Fibroblast of lung (primary cell): ENCODE measurements at regions not wholly inside any gene's neighbourhood (a gene's known extent, or its start where the extent isn't known, plus 50 kb on each side); places are given as distances from the start of the nearest gene placed in this dataset.
A peak's percentile ranks its signal among the peaks of the same experiment; 100 is the strongest.

Source experiments
- DNase-seq, 2 donors: peaks; one replicate each; pipeline versions ENCODE4 v3.0.0 to v3.0.0-alpha.2; 2010; ENCODE audit warnings: low read depth in 2 of 2
- H2AFZ ChIP-seq: 2 replicates; pipeline ENCODE4 v1.5.1; 2012; ENCODE audit warnings: low read length, control low read depth, inconsistent platforms
- H3K27ac ChIP-seq: 2 replicates; pipeline ENCODE4 v1.5.1; 2011; ENCODE audit warnings: low read length, control low read depth; ENCODE audit not compliant: insufficient read depth
- H3K27me3 ChIP-seq: 2 replicates; pipeline ENCODE4 v1.5.1; 2011; ENCODE audit warnings: mild to moderate bottlenecking, low read length; ENCODE audit not compliant: control insufficient read depth, insufficient read depth
- H3K36me3 ChIP-seq: 2 replicates; pipeline ENCODE4 v1.5.1; 2011; ENCODE audit warnings: low read length; ENCODE audit not compliant: control insufficient read depth, insufficient read depth
- H3K4me1 ChIP-seq: 2 replicates; pipeline ENCODE4 v1.5.1; 2011; ENCODE audit warnings: low read length; ENCODE audit not compliant: control insufficient read depth, insufficient read depth; ENCODE audit errors: extremely low read depth
- H3K4me2 ChIP-seq: 2 replicates; pipeline ENCODE4 v1.5.1; 2011; ENCODE audit warnings: low read length, control low read depth; ENCODE audit not compliant: insufficient read depth; ENCODE audit errors: extremely low read depth
- H3K4me3 ChIP-seq, 4 experiments: fragments of 200-600 bp in 1 of 4; sonication (generic) in 1 of 4; replicated peaks in 1 of 4; 2 replicates each; pipeline ENCODE4 v1.5.1; 2011 to 2016; ENCODE audit warnings: low read length in 4 of 4, low read depth in 3 of 4, mild to moderate bottlenecking in 3 of 4, control low read depth in 2 of 4, inconsistent platforms in 1 of 4, mixed read lengths in 1 of 4; ENCODE audit not compliant: insufficient read depth in 1 of 4; ENCODE audit errors: control extremely low read depth in 1 of 4
- H3K79me2 ChIP-seq: 2 replicates; pipeline ENCODE4 v1.5.1; 2012; ENCODE audit warnings: mild to moderate bottlenecking, low read length, inconsistent platforms; ENCODE audit not compliant: control insufficient read depth, insufficient read depth
- H3K9ac ChIP-seq: 2 replicates; pipeline ENCODE4 v1.5.1; 2011; ENCODE audit warnings: mild to moderate bottlenecking, low read length, control low read depth; ENCODE audit not compliant: insufficient read depth
- H3K9me3 ChIP-seq: 2 replicates; pipeline ENCODE4 v1.5.1; 2012; ENCODE audit warnings: low read depth, low read length; ENCODE audit not compliant: control insufficient read depth, insufficient read depth
- H4K20me1 ChIP-seq: 2 replicates; pipeline ENCODE4 v1.5.1; 2011; ENCODE audit warnings: low read length; ENCODE audit not compliant: control insufficient read depth, insufficient read depth; ENCODE audit errors: extremely low read depth
- CTCF ChIP-seq, 2 donors: IDR thresholded peaks in 1 of 2; conservative IDR thresholded peaks in 1 of 2; 1 replicate in 1 of 2; 2 replicates in 1 of 2; pipeline ENCODE4 v1.5.1; 2011 to 2012; ENCODE audit warnings: low read length in 2 of 2, control low read depth in 1 of 2, inconsistent platforms in 1 of 2, low read depth in 1 of 2, mild to moderate bottlenecking in 1 of 2
- EZH2 ChIP-seq: IDR thresholded peaks from 2 replicates; pipeline ENCODE4 v1.5.1; 2012; ENCODE audit warnings: low read length, control low read depth, mild to moderate bottlenecking; ENCODE audit errors: missing control alignments

- no peak overlapping the region for H2AFZ ChIP-seq
- H3K4me3 ChIP-seq: no peak overlapping the region
- no peaks in the 10 kb centered on the region for H3K36me3 ChIP-seq
- DNase-seq: peak; percentile 21 to 93
- no peak overlapping the region for H3K4me2 ChIP-seq
- no peaks in the 10 kb centered on the region for H3K9me3 ChIP-seq
- no peaks in the 10 kb centered on the region for H3K27me3 ChIP-seq
- no peak overlapping the region for H3K9ac ChIP-seq
- no peaks in the 10 kb centered on the region for H4K20me1 ChIP-seq
- H3K4me1 ChIP-seq: no peaks in the 10 kb centered on the region
- no peak overlapping the region for H3K27ac ChIP-seq
- no peak for TF ChIP-seq CTCF (conservative IDR thresholded peaks at IDR 0.05 in 1 of 2, IDR thresholded peaks at IDR 0.05 in 1 of 2; ENCODE audit: low read depth in 1 of 2, low read length in 2 of 2)
- no peak for TF ChIP-seq EZH2
- no peaks in the 10 kb centered on the region for H3K79me2 ChIP-seq
Observed at GRCh38 chr5:147037515-147038205, 159.1 kb upstream of the PPP2R2B start.

- H3K27me3 ChIP-seq: no peaks in the 10 kb centered on the region
Observed at GRCh38 chr5:147040856-147041255, 162.3 kb upstream of the PPP2R2B start.

More at GRCh38 chr5:147040856-147041255, 162.3 kb upstream of the PPP2R2B start:
- Histone ChIP-seq H3K4me1 (no peaks in the 10 kb centered on the region), H3K79me2 (no peaks in the 10 kb centered on the region), H4K20me1 (no peaks in the 10 kb centered on the region), H3K27ac (no peak overlapping the region), H3K9ac (no peak overlapping the region), H3K4me2 (no peak overlapping the region), H3K36me3 (no peaks in the 10 kb centered on the region), H3K9me3 (no peaks in the 10 kb centered on the region), H3K4me3 (no peak overlapping the region), H2AFZ (no peak overlapping the region)
- no peak for DNase-seq
- TF ChIP-seq EZH2 (no peak), CTCF (conservative IDR thresholded peaks at IDR 0.05 in 1 of 2, IDR thresholded peaks at IDR 0.05 in 1 of 2; ENCODE audit: low read depth in 1 of 2, low read length in 2 of 2) (no peak)
